HG02938 (cell line): ENCODE measurements at regions not wholly inside any gene's neighbourhood (a gene's known extent, or its start where the extent isn't known, plus 50 kb on each side); places are given as distances from the start of the nearest gene placed in this dataset.
"Not testable (repeated sequence)": the region's sequence is repeated elsewhere in the genome, so short reads cannot be mapped to it uniquely, and the experiment has no call there.

ENCODE experiments used
- ATAC-seq: cut with Tn5 transposase; IDR thresholded peaks from one replicate; pipeline ENCODE4 v1.9.1; 2021; ENCODE audit warnings: mild to moderate bottlenecking, moderate library complexity; ENCODE audit not compliant: unreplicated experiment

GRCh38 chr13:71018544-71018943 lies 848.5 kb downstream of the DACH1 start:
- ATAC-seq, result no peak

GRCh38 chr13:71017607-71018006 lies 849.4 kb downstream of the DACH1 start:
- no peak for ATAC-seq

- ATAC-seq, result no peak
Measured at GRCh38 chr13:71015516-71015915, 851.5 kb downstream of the DACH1 start.

GRCh38 chr13:71015021-71015420 lies 852.0 kb downstream of the DACH1 start:
- no peak for ATAC-seq

- no peak for ATAC-seq
Measured at GRCh38 chr13:71005919-71006318, 861.1 kb downstream of the DACH1 start.

GRCh38 chr13:70995338-70995737 lies 871.7 kb downstream of the DACH1 start:
- no peak for ATAC-seq

GRCh38 chr13:70994191-70994590 lies 872.8 kb downstream of the DACH1 start:
- ATAC-seq, result no peak

- no peak for ATAC-seq
Measured at GRCh38 chr13:70987043-70987442, 878.8 kb upstream of the KLHL1 start.

- ATAC-seq, result no peak
Measured at GRCh38 chr13:70985371-70985770, 877.1 kb upstream of the KLHL1 start.

GRCh38 chr13:70981219-70981618 lies 873.0 kb upstream of the KLHL1 start:
- ATAC-seq, result not testable (repeated sequence)

- no peak for ATAC-seq
Measured at GRCh38 chr13:70969321-70969720, 861.1 kb upstream of the KLHL1 start.

- ATAC-seq, result no peak
Measured at GRCh38 chr13:70967564-70967963, 859.3 kb upstream of the KLHL1 start.

- ATAC-seq, result no peak
Measured at GRCh38 chr13:70964874-70965273, 856.6 kb upstream of the KLHL1 start.

GRCh38 chr13:70964124-70964523 lies 855.9 kb upstream of the KLHL1 start:
- no peak for ATAC-seq

GRCh38 chr13:70960841-70961443 lies 852.7 kb upstream of the KLHL1 start:
- ATAC-seq, result peak; percentile 57

- no peak for ATAC-seq
Measured at GRCh38 chr13:70959035-70959775, 851.0 kb upstream of the KLHL1 start.

GRCh38 chr13:70955887-70956286 lies 847.6 kb upstream of the KLHL1 start:
- ATAC-seq, result no peak

GRCh38 chr13:70950664-70951063 lies 842.4 kb upstream of the KLHL1 start:
- no peak for ATAC-seq

GRCh38 chr13:70945506-70945905 lies 837.3 kb upstream of the KLHL1 start:
- no peak for ATAC-seq

GRCh38 chr13:70941454-70941853 lies 833.2 kb upstream of the KLHL1 start:
- no peak for ATAC-seq

- no peak for ATAC-seq
Measured at GRCh38 chr13:70938462-70938861, 830.2 kb upstream of the KLHL1 start.

GRCh38 chr13:70932511-70932910 lies 824.3 kb upstream of the KLHL1 start:
- ATAC-seq, result no peak
